HG03520 (cell line): ENCODE measurements at regions not wholly inside any gene's neighbourhood (a gene's known extent, or its start where the extent isn't known, plus 50 kb on each side); places are given as distances from the start of the nearest gene placed in this dataset.

Experiments
- ATAC-seq: cut with Tn5 transposase; IDR thresholded peaks from one replicate; pipeline ENCODE4 v1.9.1; 2021; ENCODE audit warnings: mild to moderate bottlenecking, moderate library complexity; ENCODE audit not compliant: unreplicated experiment

- ATAC-seq: no peak
Measured at GRCh38 chr1:69126796-69127195, 440.9 kb upstream of the LRRC7 start.

DNA sequence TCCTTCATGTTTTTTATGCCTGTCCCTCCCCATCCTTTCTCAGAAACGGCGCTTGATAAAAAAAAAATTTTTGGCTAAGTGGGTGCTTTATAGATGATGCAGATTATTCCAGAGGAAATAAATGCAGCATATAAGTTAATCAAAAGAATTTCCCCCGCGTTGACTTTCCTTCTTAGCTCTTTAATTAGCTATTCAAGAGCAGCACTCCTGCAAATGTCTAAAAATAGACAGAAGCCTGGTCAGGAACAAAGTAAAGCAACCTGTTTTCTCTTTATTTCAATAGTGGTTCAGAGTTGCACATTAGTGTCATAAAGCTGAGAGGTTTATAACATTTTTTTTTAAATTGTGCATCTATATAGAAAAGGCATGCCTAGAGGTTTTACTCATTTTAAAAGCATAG lies 439.5 kb upstream of the LRRC7 start:
- ATAC-seq: no peak

GRCh38 chr1:69129538-69129937 lies 438.2 kb upstream of the LRRC7 start:
- no peak for ATAC-seq

GRCh38 chr1:69138172-69138571 lies 429.6 kb upstream of the LRRC7 start:
- no peak for ATAC-seq

GRCh38 chr1:69139007-69139406 lies 428.7 kb upstream of the LRRC7 start:
- ATAC-seq: no peak

DNA sequence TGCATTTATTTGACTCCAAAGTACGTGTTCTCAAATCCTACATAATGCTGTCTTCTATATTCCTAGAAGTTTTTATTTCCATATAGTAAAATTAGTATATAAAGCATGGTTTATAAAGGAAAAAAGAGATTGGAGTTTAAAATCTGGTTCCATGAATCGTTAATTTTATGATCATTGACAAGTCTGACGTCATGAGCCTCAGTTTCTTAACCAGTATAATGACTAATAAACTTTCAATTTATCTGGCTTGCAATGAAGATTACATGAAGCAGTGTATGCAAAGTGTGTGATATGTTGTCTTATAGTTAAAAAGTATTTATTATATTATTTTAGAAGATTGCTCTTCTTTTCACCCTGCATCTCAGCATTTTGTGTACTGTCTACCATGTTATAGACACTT lies 421.4 kb upstream of the LRRC7 start:
- ATAC-seq: no peak

DNA sequence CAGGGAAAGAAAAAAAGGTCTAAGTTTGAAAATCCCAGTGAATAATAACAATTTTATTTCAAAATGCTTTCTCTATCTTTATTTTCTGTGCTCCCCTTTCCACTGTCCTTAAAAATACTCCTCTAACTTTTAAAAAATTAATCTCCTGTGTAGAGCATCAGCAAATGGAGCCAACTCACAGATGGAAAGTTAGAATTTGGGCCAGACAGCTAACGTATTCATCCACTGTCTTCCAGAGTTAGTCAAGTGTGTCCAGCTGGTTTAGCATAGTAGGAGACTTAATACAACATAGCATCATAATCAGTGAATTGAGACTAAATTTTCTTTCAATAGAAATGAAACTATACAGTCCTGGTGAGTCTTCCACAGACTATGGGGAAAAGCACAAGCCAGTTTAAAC lies 419.0 kb upstream of the LRRC7 start:
- no peak for ATAC-seq

- no peak for ATAC-seq
Measured at GRCh38 chr1:69157046-69157756, 410.5 kb upstream of the LRRC7 start.

DNA sequence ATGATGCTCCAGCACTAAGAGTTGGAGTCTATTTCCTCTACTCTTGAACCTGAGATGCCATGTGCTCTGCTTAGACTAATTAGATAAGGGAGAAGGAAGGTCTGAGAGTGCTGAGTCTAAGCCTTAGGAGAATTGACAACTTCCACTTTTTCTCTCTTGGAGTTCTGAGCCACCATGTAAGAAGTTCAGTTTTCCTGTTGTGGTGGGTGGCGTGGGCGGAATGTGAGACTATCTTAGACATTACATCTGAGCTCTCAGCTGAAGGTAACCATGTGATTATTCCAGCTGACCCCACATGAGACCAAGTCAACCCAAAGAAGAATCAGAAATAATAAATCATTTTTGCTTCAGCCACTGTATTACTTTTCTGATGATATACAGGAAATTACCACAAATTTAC lies 404.5 kb upstream of the LRRC7 start:
- no peak for ATAC-seq

GRCh38 chr1:69163779-69164178 lies 403.9 kb upstream of the LRRC7 start:
- no peak for ATAC-seq

GRCh38 chr1:69167876-69168275 lies 399.8 kb upstream of the LRRC7 start:
- no peak for ATAC-seq

GRCh38 chr1:69171248-69171647 lies 396.5 kb upstream of the LRRC7 start:
- no peak for ATAC-seq

GRCh38 chr1:69172003-69173000 lies 395.4 kb upstream of the LRRC7 start:
- ATAC-seq: no peak

DNA sequence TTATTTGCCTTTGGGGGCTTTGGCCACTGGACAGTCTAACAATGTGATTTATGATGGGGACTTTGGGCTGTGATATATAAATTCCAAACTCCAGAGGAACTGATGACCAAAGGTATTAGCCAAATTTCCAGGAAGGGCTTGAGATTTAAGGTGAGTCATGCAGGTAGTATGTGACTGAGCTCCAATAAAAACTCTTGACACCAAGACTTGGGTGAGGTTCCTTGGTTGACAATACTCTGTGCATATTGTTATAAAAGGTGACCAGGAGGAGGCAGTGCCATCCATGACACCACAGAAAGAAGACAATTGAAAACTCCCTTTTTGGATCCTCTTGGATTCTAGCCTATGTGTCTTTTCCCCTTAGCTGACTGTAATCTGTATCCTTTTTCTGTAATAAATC lies 392.7 kb upstream of the LRRC7 start:
- no peak for ATAC-seq

DNA sequence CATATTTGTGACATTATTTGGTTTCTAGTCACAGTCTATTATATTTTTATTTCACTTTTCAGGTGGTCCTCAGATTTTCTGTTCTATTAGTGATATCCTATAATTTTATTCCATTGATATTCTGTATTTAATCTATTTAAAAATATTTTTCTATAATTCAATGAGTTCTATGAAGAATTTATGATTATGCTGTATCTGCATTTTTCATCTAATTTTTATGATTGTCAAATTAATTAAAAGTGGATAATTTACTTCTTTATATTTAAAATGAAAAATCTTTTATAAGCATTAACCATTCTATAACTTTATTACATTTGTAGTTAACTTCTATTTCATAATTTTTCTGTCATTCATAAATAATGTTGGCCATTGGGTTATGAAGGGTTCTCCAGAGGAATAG lies 387.4 kb upstream of the LRRC7 start:
- ATAC-seq: no peak

- ATAC-seq: no peak
Measured at GRCh38 chr1:69185378-69185777, 382.3 kb upstream of the LRRC7 start.

DNA sequence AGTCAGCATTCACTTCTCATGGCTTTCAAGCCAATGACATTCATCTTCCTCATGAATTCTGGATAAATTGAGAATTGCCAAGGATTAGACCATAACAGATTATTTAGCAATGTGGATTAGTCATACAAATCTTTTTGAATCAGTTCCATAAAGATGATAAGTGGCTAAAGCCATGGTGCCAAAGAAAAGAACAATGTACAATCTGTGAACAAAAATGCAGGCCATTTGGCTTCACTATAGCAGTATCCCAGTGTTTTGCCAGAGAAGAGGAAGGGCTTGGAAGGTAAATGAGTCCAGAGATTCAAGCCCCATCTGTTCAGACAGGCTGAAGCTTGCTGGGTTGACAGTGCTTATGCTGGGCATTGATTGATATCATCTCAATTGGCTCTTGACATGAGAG lies 376.4 kb upstream of the LRRC7 start:
- ATAC-seq: no peak

DNA sequence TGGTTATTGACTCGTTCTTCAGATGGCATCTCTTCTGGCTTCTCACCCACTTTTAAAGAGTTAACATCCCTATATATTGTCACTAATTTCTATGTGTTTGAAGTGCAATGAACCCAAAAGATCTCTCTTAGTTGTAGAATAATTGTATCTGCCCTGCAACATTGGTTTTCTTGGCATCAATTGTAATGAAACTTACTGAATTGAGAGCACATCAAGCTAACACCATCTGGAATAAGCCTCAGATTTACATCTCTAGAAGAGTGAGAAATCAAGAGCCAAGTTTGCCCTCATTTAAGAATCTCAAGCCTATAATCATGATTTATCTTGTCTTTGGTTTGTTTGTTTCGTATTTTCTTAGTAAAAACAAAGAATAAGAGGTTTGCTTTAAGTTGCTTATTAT lies 372.6 kb upstream of the LRRC7 start:
- no peak for ATAC-seq

DNA sequence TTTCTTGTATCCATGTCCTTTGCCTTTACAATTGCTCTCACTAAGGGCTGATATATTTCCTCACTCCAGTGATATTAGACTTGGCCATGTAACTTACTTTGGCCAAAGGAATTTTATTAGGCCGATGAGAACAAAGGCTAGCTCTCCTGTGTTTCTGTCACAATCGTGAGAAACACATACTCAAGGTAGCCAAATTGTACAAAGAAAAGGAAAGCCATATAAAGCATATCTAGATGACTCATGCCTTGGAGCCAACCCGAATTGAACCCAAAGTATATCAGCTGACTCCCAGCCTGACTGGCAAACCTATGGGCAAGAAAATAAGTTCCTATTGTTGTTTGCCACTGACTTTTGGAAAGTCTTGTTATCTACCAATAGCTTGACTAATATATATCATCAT lies 371.7 kb upstream of the LRRC7 start:
- ATAC-seq: no peak

DNA sequence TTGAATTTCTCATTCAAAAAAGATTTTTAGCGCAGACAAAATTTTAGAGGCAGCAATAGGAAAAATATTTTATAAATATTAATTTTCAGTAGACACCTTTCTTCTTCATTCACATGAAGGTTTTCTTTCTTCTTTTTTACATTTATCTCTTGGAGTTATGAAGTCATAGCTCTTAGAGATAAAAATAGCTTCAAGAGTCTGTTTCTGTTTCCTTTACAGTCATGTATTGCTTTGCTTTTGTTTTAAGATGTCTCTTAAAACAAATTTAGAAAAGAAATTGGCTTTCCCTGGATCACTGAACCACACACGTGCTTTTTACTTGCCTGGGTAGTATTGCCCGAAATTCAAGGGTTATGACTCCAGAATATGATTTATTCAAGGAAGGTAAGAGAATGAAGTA lies 369.9 kb upstream of the LRRC7 start:
- ATAC-seq: no peak

DNA sequence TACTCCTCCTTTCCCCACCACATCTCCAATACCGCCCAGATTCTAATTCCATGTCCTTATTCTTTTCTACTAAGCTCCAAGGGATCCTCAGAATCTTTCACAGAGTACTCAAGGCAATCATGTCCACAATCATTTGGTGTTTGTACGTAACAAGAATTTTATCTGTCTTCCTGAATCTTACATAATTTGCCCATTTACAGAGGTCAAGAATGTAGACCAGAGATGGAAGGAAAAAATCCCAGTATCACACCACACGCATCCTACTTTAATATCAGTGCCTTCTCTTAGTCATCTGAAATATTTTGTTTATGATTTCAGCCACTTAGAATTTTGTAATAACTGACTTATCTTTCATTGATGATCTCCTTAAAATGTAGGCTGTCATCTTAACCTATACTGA lies 366.0 kb upstream of the LRRC7 start:
- ATAC-seq: no peak

DNA sequence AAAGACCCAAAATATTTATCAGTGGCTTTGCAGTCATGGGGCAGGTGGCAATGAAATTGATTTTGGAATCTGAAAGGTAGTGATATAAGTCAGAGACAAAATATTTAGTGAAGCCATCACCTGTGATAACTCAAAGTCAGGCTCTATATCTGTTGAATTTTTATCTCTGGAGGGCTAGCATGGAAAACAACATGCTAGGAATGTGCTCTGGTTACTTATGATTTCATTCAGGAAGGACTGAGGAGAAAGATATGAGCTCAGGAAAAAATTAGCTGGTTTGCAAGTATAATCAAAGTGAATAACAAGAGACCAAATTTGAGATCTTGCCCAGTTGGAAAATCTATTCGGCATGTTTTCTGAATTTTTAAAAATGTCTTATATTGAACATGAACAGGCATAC lies 364.6 kb upstream of the LRRC7 start:
- ATAC-seq: no peak
